Stimulated activated CD4-positive, alpha-beta T cell treated with anti-CD3 and anti-CD28 coated beads, Interleukin-12 subunit alpha, Interleukin-12 subunit beta, amount 100 ng/mL, for 4 hours (primary cell): ENCODE measurements at regions not wholly inside any gene's neighbourhood (a gene's known extent, or its start where the extent isn't known, plus 50 kb on each side); places are given as distances from the start of the nearest gene placed in this dataset.
"Not testable (repeated sequence)": the region's sequence is repeated elsewhere in the genome, so short reads cannot be mapped to it uniquely, and the experiment has no call there.

Source experiments
- DNase-seq: peaks from one replicate; pipeline ENCODE4 v3.0.0-alpha.2; 2020

GRCh38 chr7:156590212-156590611 lies 50.4 kb upstream of the RNF32 start:
- DNase-seq: no peak

- DNase-seq: no peak
These were observed 50.8 kb upstream of the RNF32 start for GRCh38 chr7:156589808-156590207.

GRCh38 chr7:156585926-156586325 lies 54.6 kb upstream of the RNF32 start:
- DNase-seq: no peak

DNA sequence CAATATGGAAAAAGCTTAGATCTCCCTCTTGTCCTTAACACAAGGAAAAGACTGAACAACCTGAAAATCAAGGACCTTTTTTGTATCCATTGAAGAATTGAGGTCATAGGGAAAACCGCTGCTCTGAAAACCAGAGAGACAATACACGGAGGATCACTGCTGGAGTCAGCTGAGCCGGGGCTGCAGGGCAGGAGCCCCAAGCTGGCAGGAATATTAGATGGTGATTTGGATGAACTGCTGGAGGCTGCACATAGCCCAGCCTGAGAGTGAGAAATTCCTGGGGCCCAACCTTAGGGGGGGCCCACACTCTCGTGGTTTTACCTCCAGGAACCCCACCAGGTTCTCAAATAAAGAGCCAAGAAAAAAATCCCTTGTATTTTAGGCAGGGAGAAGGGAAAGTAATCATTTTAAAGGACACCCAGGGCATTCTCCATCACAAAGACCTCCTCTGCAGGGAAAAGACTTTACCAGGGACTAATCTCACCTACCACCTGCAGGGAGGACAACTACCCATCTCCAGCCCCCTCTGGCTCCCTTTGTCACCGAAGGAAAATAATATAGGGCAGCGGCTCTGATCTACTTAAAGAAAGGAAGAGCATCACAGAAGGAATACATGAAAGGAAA lies 55.4 kb upstream of the RNF32 start:
- no peak for DNase-seq

- no peak for DNase-seq
These were observed 57.9 kb upstream of the RNF32 start for GRCh38 chr7:156582591-156583123.

GRCh38 chr7:156580036-156580435 lies 60.5 kb upstream of the RNF32 start:
- no peak for DNase-seq

GRCh38 chr7:156579566-156579965 lies 61.0 kb upstream of the RNF32 start:
- no peak for DNase-seq

GRCh38 chr7:156578978-156579430 lies 61.6 kb upstream of the RNF32 start:
- DNase-seq: no peak

- no peak for DNase-seq
These were observed 62.0 kb upstream of the RNF32 start for GRCh38 chr7:156578578-156578940.

DNA sequence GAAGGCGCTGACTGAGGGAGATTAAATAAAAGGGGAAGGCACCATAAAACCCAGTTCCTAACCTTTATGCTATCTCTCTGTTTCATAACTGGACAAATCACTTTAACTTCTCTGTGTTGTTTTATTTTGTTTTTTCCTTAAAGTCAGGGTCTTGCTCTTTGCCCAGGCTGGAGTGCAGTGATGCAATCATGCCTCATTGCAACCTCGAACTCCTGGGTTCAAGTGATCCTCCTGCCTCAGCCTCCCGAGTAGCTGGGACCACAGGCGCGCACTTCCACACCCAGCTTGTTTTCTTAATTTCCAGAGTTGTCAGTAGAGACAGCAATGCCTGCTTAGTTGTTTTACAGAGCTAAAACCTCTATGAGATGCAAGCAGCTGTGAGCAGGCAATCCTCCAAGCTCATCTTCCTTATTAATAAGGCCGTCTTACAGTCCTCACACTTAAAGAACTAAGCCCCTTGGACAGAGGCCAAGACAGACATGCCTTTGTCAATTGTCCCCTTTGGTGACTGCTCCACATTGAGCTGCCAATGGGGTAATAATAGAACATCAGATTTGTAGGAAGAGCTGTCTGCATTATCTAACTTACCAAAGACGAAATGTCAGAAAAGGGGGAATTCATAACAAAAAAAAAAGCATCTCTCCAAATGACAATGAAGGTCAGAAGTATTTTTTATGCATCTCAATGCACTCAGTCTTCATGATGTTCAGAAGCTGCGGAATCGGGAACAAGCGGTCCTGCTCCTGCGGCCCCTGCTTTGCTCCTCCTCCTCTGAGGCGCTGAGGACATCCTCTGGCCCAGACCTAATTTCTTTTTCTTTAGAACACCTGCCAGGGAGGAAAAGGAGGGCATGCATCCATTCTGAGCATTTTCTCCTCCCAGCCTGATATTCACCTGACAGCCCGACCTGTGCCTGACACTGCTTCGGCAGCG lies 62.7 kb upstream of the RNF32 start:
- no peak for DNase-seq

DNA sequence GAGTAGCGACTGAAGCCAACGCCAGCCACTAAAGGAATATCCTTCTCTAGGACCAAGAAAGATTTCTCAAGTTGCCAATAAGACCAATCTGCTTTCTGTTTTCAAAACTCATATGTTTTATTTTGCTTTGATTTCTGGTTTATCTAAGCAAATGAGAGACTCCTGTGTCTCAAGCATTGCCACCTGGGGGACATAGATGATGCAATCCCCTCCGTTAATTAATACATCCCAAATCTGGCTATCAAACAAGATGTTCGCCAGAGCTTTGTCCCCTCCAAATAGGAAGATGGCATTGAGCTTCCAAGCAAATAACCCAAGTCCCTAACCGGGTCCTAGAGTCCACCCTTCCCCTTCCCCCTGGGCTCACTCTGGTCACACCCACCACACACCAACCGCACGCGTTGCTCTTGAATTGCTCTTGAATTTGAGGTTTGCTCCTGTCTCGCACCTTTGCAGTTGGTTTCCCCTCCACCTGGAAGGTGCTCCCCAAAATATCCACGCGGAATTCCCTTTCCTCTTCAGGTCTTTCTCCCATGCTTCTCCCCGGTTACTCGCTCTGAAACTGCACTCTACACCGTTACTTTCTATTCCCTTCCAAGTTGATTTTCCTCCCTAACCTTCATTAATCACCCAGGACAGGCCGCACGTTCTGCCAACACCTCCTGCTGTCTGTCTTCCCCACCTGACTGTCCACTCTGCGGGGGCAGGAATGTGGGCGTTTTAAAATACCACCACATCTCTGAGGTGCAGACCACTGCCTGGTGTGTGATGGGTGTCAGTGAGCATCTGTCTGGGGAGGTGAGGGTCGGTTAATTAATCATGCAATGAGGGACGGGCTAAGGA lies 64.1 kb upstream of the RNF32 start:
- no peak for DNase-seq

- no peak for DNase-seq
These were observed 72.3 kb upstream of the RNF32 start for GRCh38 chr7:156568258-156568657.

DNA sequence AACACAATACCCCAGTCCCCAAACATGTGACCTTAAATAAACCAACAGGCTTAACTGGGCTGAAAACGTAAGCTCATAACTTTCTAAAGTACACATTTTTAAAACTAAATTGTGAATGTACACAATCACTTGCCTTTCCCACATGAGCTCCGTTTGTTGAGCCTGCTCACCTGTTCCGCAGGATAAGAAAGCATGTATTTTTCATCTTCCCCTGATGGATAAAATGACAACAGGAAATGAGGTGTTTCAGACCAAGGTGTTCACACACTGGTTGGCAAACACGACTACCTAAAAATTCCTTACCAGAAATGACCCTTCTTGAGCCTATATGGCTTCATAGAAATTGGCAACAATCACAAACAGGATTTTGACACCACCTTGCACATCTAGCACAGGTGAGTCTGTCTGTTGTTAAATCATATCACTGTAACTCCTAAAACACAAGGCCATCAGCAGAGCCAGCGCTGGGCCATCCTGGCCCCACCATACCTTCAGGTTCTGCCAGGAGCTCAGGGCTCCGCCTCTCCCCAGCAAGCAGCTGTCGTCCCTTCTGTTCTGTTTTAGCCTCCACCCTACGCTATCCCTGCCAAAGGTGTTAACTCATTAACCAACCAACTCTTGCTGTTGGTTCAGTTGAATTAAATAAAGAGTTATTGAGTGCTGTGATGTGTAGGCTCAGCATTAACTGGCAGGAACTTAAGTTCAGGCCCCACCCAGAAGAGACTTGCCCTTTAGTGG lies 73.6 kb upstream of the RNF32 start:
- DNase-seq: no peak

DNA sequence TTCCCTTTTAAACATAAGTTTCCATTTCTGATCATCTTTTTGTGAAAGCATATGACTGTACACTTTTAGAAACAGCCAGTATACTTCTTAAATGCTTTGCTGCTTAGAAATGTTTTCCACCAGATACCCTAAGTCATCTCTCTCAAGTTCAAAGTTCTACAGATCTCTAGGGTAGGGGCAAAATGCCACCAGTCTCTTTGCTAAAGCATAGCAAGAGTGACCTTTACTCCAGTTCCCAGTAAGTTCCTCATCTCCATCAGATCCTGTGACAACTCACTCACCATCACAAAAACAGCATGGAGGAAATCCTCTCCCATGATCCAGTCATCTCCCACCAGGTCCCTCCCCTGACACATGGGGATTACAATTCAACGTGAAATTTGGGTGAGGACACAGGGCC lies 75.6 kb upstream of the RNF32 start:
- not testable (repeated sequence) for DNase-seq

DNA sequence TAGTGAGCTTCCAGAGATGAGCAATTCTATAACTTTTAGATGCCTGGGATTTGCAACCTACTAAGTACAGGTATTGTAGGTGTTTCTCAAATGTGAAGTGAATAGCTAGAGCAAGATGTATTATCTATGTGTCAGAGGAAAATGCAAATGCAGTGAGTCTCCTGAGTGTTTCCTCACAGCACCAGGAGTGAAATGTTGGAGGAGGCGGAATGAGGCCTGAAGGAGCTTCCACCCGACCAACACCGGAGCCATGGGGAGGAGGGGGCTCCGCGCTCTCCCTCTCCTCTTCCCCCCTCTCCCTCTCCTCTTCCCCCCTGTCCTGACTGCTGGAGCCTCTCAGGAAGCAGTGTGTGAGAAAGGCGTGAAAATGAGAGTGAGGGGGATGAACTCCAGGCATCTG lies 79.9 kb upstream of the RNF32 start:
- DNase-seq: no peak

DNA sequence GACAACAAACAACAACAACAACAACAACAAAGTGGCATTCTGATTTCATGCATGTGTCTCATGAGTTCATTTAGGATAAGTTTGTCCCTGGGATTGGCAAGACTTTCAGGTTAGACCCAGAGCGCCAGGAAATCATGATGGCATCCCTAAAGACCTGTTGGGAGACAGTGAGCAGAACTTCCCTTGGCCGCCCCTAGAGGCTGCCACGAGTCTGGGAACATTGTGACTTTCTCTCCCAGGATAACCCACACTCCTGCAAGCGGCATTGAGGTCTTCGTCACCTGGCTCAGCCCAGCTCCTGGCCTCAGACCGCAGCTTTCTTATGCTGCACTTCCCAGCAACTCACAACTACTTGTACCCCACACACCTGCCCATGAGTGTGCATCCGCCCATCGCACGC lies 80.5 kb upstream of the RNF32 start:
- no peak for DNase-seq

DNA sequence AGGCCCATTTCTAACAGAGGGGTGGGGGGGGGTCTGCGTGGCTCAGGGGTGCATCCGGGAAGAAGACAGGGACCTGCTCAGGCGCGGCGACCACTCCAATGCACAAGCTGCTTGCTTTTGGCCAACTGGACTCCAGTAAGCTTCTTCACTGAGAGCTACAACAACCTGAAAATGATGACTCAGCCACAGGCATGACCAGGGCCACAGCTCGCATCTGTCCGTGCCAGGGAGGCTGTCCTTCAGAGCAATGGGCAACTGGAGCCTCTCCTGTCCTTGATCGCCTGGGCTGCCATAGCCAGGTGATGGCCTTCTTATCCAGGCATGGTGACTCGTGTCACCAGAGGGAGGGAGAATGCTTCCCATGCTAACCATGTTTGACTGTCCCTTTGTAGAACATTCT lies 81.6 kb upstream of the RNF32 start:
- DNase-seq: no peak

DNA sequence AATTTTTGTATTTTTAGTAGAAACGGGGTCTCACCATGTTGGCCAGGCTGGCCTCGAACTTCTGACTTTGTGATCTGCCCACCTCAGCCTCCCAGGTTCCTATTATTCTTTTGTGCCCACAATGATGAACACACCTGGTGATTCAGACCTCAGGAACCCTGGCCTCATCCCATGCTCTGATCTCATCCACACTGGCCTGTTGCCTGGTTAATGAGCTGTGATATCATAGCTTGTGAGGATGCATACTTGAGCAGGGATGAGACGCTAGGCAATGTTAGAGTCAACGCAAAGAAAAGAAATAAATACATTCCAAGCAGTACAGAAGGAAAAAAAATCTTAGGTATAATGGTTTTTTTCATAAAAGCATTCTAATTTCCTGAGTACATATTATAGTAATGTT lies 82.4 kb upstream of the RNF32 start:
- DNase-seq: no peak

DNA sequence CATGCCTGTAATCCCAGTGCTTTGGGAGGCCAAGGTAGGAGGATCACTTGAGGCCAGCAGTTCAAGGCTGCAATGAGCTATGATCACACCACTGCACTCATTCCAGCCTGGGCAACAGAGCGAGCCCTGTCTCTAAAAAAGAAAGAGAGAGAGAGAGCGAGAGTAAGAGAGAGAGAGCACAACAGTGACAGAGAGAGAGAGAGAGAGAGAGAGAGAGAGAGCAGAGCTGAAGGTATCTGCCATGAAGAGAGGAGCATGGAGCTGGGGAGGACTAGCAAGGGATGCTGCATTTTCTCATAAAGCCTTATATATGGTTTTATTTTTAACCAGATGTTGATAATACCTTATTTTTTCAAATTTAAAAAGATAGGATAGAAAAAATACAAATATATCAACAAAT lies 84.5 kb upstream of the RNF32 start:
- DNase-seq: no peak

GRCh38 chr7:156554488-156554887 lies 86.1 kb upstream of the RNF32 start:
- no peak for DNase-seq

DNA sequence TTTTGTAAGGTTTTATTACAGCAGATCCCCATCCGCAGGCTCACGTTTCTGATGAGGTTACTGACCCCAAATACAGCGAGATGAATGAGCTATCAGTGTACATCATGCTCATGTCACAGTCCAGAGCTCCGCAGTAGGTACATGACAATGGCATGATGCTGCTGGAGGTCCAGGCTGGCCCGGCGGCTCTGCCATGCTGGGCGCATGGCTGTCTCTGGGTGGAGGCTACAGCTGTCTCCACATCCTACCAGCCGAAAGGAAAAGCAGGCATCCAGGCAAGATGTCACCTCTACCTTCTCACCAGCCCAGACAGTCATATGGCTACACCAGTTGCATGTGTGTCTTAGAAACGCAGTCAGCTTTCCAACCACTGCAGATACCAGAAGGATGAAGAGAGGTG lies 90.9 kb upstream of the RNF32 start:
- no peak for DNase-seq

- no peak for DNase-seq
These were observed 92.6 kb upstream of the RNF32 start for GRCh38 chr7:156547884-156548561.
